Activated CD8-positive, alpha-beta T cell treated with anti-CD3 and anti-CD28 coated beads for 36 hours (primary cell): ENCODE measurements at regions not wholly inside any gene's neighbourhood (a gene's known extent, or its start where the extent isn't known, plus 50 kb on each side); places are given as distances from the start of the nearest gene placed in this dataset.

ENCODE experiments used
- ATAC-seq: fragments of 200-7000 bp; cut with Tn5 transposase; one replicate; pipeline ENCODE4 v1.10.0; 2021; ENCODE audit warnings: mild to moderate bottlenecking, moderate library complexity
- CTCF ChIA-PET: fragments of 350-600 bp; sonication (Branson Sonifier 250); formaldehyde crosslinking; loops from one replicate; lab custom pipeline; 2021; ENCODE audit warnings: antibody characterized with exemption; lab: Charles Lee
- POLR2A ChIA-PET: fragments of 350-600 bp; sonication (Branson Sonifier 250); formaldehyde crosslinking; loops from one replicate; lab custom pipeline; 2021; ENCODE audit warnings: antibody characterized with exemption; lab: Charles Lee
- DNase-seq: peaks from one replicate; pipeline ENCODE4 v3.0.0-alpha.2; 2020
- H3K27ac Mint-ChIP-seq: one replicate; pipeline ENCODE4 v1.8.0; 2021; ENCODE audit warnings: mild to moderate bottlenecking, mixed read lengths
- H3K27me3 Mint-ChIP-seq: one replicate; pipeline ENCODE4 v1.8.0; 2021; ENCODE audit warnings: mixed read lengths
- H3K36me3 Mint-ChIP-seq: one replicate; pipeline ENCODE4 v1.8.0; 2021; ENCODE audit warnings: low read depth, mixed read lengths
- H3K4me1 Mint-ChIP-seq: one replicate; pipeline ENCODE4 v1.8.0; 2021; ENCODE audit warnings: low read depth, mixed read lengths
- H3K4me3 Mint-ChIP-seq: one replicate; pipeline ENCODE4 v1.8.0; 2021; ENCODE audit warnings: mild to moderate bottlenecking, moderate library complexity, mixed read lengths
- H3K9me3 Mint-ChIP-seq: one replicate; pipeline ENCODE4 v1.8.0; 2021; ENCODE audit warnings: mixed read lengths
- intact Hi-C: fragments of 100-400 bp; cut with micrococcal nuclease; formaldehyde crosslinking; loops from one replicate; pipeline ENCODE4 v1.10.0; 2022
- TF ChIP-seq, protein P1 (sequence below): fragments of 200-600 bp; IDR thresholded peaks from one replicate; pipeline ENCODE4 v1.8.0; 2022; ENCODE audit warnings: antibody characterized with exemption, mild to moderate bottlenecking

DNA sequence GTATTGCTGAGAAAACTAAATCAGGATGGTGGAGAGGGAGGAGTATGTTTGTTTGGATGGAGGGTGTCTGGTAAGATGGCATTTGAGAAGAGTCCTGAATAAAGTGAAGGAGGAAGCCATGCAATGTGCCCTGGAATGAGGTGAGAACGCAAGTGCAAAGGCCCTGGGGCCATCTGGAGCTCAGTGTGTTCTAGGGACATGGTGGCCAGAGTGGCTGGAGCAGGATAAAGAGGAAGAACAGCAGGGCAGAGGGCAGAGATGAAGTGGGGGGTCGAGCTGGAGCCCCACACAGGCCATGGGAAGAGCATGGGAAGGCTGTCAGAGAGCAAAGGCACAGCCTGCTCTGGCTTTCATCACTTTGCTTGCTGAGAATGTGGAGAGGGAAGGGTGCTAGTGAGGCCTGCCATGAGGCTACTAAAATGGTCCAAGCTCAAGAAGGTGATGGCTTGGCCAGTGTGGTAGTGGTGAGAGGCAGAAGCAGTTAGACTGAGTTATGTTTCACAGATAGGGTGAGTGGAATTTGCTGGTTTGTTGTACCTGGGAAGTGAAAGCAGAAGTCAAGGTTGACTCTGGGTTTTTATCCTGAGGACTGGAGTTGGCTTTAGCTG is 234.1 kb downstream of the FOXL1 start:
- H3K27me3 Mint-ChIP-seq: peaks cover 4% of the 10 kb centered on the region
- intact Hi-C loops: no loop called here
- TF ChIP-seq, protein P1, sequence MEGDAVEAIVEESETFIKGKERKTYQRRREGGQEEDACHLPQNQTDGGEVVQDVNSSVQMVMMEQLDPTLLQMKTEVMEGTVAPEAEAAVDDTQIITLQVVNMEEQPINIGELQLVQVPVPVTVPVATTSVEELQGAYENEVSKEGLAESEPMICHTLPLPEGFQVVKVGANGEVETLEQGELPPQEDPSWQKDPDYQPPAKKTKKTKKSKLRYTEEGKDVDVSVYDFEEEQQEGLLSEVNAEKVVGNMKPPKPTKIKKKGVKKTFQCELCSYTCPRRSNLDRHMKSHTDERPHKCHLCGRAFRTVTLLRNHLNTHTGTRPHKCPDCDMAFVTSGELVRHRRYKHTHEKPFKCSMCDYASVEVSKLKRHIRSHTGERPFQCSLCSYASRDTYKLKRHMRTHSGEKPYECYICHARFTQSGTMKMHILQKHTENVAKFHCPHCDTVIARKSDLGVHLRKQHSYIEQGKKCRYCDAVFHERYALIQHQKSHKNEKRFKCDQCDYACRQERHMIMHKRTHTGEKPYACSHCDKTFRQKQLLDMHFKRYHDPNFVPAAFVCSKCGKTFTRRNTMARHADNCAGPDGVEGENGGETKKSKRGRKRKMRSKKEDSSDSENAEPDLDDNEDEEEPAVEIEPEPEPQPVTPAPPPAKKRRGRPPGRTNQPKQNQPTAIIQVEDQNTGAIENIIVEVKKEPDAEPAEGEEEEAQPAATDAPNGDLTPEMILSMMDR: no peak
- H3K36me3 Mint-ChIP-seq: no peaks in the 10 kb centered on the region
- ChIA-PET CTCF (no interaction called here), POLR2A (no interaction called here)
- DNase-seq: no peak
- no peak for ATAC-seq
- H3K27ac Mint-ChIP-seq: no peak overlapping the region
- H3K4me3 Mint-ChIP-seq: no peak overlapping the region
- H3K4me1 Mint-ChIP-seq: no peaks in the 10 kb centered on the region
- no peaks in the 10 kb centered on the region for H3K9me3 Mint-ChIP-seq

DNA sequence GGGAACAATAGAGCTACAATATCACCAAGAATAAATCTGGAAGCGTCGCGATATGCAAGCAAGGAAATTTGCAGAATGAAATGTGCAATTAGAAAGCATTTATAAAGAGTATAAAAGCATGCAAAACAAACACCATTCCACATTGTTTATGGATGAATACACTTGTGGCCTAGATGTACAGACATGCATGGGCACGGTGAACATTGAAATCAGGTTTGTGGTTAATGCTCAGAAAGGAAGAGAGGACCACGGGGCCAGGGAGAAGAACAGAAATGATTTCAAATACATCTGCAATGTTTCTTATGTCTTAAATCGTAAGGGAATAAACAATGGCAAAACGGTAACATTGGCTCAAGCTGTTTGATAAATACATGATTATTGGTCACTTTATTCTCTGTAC is 235.9 kb downstream of the FOXL1 start:
- Mint-ChIP-seq H3K27me3 (peaks cover 7% of the 10 kb centered on the region), H3K36me3 (no peaks in the 10 kb centered on the region), H3K4me1 (no peaks in the 10 kb centered on the region), H3K4me3 (no peak overlapping the region), H3K27ac (no peak overlapping the region), H3K9me3 (no peaks in the 10 kb centered on the region)
- POLR2A ChIA-PET: no interaction called here
- CTCF ChIA-PET: interaction anchor here (0.9 kb wide), 1 partner anchor 60 kb away, joined by 3 read pairs; no protein-coding TSS in a partner anchor
- intact Hi-C loops: no loop called here
- ATAC-seq (no peak), DNase-seq (no peak)
- TF ChIP-seq, protein P1: no peak

DNA sequence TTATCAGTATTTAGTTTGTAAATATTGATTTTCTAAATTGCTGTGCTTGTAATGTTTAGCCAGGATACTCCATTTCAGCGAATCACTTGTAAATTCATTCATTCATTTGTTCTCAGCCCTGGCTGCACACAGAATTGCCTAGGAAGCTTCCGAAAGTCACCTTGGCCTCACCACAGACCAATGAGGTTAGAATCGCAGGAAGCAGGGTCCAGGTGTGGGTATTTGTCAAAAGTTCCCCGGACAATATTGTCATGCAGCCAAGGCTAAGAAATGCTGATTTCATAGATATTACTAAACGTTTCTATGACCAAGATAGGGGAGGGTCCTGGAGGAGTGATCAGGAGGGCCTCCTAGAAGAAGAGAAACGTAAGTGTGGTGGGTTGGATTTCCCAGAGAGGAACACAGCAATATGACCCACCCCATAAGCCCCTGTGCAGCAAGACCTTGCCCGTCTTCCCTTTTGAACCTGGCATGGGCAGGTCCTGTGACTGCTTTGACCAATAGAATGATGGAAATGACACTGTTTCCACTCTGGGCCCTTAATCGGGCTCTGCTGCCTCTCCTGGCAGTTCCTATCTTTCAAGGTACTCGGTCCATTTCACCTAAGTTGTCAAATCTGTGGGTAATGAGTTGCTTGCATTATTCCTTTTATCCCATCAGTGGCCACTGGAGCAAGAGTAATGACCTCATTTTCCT is 238.7 kb downstream of the FOXL1 start:
- POLR2A ChIA-PET: no interaction called here

DNA sequence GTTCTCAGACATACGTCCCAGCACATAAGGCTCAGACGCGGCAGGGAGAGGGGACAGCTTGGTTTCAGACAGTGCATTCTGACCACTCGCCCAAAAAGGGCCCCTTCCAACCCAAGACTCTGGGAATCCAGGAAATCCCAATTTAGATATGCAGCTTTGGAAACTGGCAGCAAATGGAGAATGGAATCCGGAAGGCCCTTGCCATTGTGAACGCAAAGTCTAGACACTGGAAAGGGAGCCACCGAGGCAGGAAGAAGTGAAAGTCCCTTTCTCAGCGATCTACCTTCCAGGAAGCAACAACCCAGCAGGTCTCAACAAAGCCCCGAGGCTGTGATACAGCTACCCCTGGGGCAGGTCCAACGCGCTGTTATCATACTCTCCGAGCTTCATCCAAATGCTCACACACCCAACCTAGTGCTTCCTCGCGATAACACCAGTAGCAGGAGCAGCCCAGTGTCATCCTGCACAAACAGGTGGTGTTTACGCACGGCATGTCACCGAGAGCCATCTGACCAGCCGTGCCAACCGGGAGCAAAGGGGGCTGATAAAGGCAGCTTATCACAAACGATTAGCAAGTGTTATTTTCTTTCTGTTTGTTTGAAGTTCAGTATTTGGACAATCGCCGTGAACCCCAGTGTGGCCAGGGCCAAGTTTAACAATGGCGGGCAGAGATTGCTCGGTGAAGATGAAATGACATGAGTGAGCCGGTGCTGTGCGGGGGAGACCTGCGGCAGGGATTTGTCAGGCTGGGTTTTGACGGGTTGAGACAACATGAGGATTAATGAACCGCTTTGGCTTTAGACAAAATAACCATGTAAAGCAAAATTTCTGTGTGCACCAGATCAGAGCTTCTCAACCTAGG is 240.6 kb downstream of the FOXL1 start:
- Mint-ChIP-seq H3K27ac (no peak overlapping the region), H3K36me3 (no peaks in the 10 kb centered on the region), H3K4me3 (no peak overlapping the region), H3K4me1 (no peaks in the 10 kb centered on the region), H3K9me3 (no peaks in the 10 kb centered on the region), H3K27me3 (peaks cover 10% of the 10 kb centered on the region)
- TF ChIP-seq, protein P1: no peak
- CTCF ChIA-PET: no interaction called here
- ATAC-seq: no peak
- POLR2A ChIA-PET: interaction anchor here (1.0 kb wide), 1 partner anchor 8 kb away, joined by 3 read pairs; no protein-coding TSS in a partner anchor
- intact Hi-C loops: no loop called here
- no peak for DNase-seq

More for the DNA sequence above, 238.7 kb downstream of the FOXL1 start:
- TF ChIP-seq, protein P1: no peak
- Mint-ChIP-seq H3K27me3 (peaks cover 7% of the 10 kb centered on the region), H3K9me3 (no peaks in the 10 kb centered on the region), H3K27ac (no peak overlapping the region), H3K4me3 (no peak overlapping the region), H3K36me3 (no peaks in the 10 kb centered on the region), H3K4me1 (no peaks in the 10 kb centered on the region)
- ATAC-seq (no peak), DNase-seq (no peak)
- intact Hi-C loops: no loop called here
- CTCF ChIA-PET: no interaction called here

DNA sequence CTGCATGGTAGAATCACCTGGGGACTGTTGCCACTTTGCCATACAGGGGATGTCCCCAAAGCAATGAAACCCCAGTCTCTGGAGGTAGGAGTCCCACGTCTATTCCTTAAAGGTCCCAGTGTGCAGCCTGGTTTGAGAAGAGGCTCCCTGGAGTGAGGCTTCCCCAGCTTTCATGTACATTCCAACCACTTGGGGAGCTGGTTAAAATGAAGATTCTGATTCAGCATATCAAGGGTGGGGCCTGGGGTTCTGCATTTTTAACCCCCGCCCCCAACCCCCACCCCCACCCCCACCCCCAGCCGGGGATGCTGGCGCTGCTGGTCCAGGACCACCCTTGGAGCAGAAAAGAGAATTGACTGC is 241.2 kb downstream of the FOXL1 start:
- intact Hi-C loops: no loop called here

More for the DNA sequence above, 241.2 kb downstream of the FOXL1 start:
- ChIA-PET CTCF (no interaction called here), POLR2A (no interaction called here)
- Mint-ChIP-seq H3K9me3 (no peaks in the 10 kb centered on the region), H3K27ac (no peak overlapping the region), H3K27me3 (peaks cover 10% of the 10 kb centered on the region), H3K4me3 (no peak overlapping the region), H3K4me1 (no peaks in the 10 kb centered on the region), H3K36me3 (no peaks in the 10 kb centered on the region)
- ATAC-seq (no peak), DNase-seq (no peak)
- TF ChIP-seq, protein P1: no peak
